Erythroblast (primary cell): ENCODE measurements at regions not wholly inside any gene's neighbourhood (a gene's known extent, or its start where the extent isn't known, plus 50 kb on each side); places are given as distances from the start of the nearest gene placed in this dataset.

Experiments
- GATA1 ChIP-seq: IDR thresholded peaks from 2 replicates; pipeline ENCODE4 v1.6.1; 2011; ENCODE audit warnings: low read depth, mild to moderate bottlenecking, control low read depth, low read length, moderate library complexity
- POLR2A ChIP-seq: IDR thresholded peaks from 2 replicates; pipeline ENCODE4 v1.6.1; 2011; ENCODE audit warnings: mild to moderate bottlenecking, low read length

GRCh38 chr7:19421861-19422260 is 276.6 kb upstream of the FERD3L start:
- TF ChIP-seq POLR2A (no peak), GATA1 (no peak)
